ENCODE measurements at regions not wholly inside any gene's neighbourhood (a gene's known extent, or its start where the extent isn't known, plus 50 kb on each side); places are given as distances from the start of the nearest gene placed in this dataset.

DNA sequence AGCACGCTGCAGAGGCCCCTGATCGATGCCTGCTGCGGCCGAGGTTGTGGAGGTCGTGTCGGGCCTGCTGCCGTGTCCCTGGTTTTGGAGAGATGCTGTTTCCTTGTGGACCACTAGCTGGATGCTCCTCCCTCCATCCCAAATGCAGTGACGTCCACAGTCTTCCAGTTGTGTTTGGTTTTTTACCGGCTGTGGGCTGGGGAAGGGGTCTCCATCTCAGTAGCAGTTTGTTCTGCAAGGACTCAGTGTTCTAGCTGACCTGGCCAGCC is 143.0 kb upstream of the SHH start:
- TF ChIP-seq ZNF274 (IDR thresholded peaks at IDR 0.05; ENCODE audit: low read depth, low read length) = no peak
- no peak for TF ChIP-seq YY1 (IDR thresholded peaks at IDR 0.05; ENCODE audit: insufficient read depth, insufficient read length)
- no peak for TF ChIP-seq SUZ12 (IDR thresholded peaks at IDR 0.05; ENCODE audit: extremely low read depth, insufficient read depth, insufficient read length)
- no peak overlapping the region for H3K9ac ChIP-seq (ENCODE audit: insufficient read length, low read depth)
- H3K9me3 ChIP-seq (ENCODE audit: insufficient read depth, low read length) = no peaks in the 10 kb centered on the region
- no peaks in the 10 kb centered on the region for H3K4me1 ChIP-seq (ENCODE audit: insufficient read depth, insufficient read length)
- H3K36me3 ChIP-seq (ENCODE audit: insufficient read depth, insufficient read length, low read length) = no peaks in the 10 kb centered on the region
- H3K27me3 ChIP-seq (ENCODE audit: insufficient read depth, insufficient read length) = no peaks in the 10 kb centered on the region
- H3K4me3 ChIP-seq (ENCODE audit: insufficient read length, low read depth) = no peak overlapping the region
- no peak for DNase-seq (ENCODE audit: low read depth, low spot score)

DNA sequence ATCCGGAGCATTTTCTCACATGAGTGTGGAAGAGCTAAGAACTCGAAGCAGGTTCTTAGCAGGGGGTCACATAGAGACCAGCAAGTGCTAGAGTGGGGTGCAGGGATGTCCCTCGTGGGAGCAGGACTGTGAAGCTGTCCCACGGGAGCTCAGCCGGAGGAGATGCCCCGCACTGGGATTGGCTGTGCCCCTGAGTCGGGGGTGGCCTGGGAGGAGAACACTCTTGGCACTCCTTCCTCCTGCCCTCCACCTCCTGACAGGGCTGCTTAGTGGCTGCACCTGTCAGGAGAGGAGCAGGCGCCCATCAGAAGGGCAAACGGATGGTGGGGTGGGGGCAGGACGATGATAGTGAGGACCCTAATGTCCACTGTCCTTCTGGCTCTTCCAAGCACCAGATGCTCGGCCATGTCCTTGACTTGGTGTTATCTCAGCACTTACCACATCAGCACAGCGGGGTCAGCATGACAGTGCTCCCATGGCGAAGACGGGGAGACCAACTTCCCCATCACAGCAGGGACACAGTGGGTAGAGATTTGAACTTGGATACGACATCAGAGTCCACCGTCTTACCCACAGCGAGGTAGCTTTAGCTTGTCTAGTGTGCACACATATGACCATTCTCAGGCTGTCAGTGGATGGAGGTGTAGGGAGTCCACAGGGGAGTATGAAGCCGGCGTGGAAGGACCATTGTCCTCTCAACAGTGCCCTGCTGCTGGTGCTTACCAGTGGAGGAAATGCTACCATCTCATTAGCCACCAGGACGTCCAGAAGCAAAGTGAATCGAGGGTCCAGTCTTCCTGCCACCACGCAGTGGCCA is 142.5 kb upstream of the SHH start:
- Histone ChIP-seq H3K36me3 (ENCODE audit: insufficient read depth, insufficient read length, low read length) (no peaks in the 10 kb centered on the region), H3K9ac (ENCODE audit: insufficient read length, low read depth) (no peak overlapping the region), H3K4me3 (ENCODE audit: insufficient read length, low read depth) (no peak overlapping the region), H3K9me3 (ENCODE audit: insufficient read depth, low read length) (no peaks in the 10 kb centered on the region), H3K27me3 (ENCODE audit: insufficient read depth, insufficient read length) (no peaks in the 10 kb centered on the region), H3K4me1 (ENCODE audit: insufficient read depth, insufficient read length) (no peaks in the 10 kb centered on the region)
- DNase-seq (ENCODE audit: low read depth, low spot score) = no peak
- TF ChIP-seq ZNF274 (IDR thresholded peaks at IDR 0.05; ENCODE audit: low read depth, low read length) (no peak), YY1 (IDR thresholded peaks at IDR 0.05; ENCODE audit: insufficient read depth, insufficient read length) (no peak), SUZ12 (IDR thresholded peaks at IDR 0.05; ENCODE audit: extremely low read depth, insufficient read depth, insufficient read length) (no peak)

DNA sequence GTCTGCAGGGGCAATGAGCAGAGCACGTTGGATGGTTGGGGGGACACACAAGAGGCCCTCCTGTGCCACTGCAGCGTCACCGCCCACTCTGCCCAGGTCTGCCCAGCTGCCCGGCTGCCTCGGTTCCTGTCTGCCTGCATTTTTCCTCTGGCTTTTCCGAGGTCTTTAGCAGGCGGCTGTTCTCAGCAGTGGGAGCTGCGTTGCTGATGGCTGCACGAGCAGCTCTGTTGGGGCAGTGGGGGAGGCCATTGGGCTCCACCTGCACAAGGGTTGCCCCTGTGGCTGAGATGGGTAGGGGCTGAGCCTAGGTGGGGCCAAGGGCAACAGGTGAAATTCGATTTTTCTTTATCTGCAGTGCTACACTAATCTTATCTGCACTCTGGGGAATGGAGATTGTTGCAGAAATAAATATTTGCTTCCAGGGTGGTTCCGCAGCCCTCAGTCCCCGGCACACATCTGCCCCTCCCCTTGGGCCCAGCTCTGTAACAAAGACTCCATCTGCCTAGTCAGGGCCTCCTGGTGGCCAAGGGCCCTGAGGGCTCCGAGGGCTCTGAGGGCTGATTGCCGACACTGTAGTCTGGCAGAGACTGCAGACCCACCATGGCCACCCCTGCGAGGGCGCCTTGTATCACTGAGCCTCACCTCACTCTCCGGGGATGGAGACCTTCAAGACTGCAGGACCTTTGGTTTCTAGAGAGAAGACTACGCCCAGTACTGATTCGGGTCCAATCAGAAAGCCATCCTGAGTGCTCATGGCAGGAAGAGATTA is 141.7 kb upstream of the SHH start:
- H3K36me3 ChIP-seq (ENCODE audit: insufficient read depth, insufficient read length, low read length) = no peaks in the 10 kb centered on the region
- TF ChIP-seq YY1 (IDR thresholded peaks at IDR 0.05; ENCODE audit: insufficient read depth, insufficient read length) = no peak
- no peak for TF ChIP-seq SUZ12 (IDR thresholded peaks at IDR 0.05; ENCODE audit: extremely low read depth, insufficient read depth, insufficient read length)
- no peak for TF ChIP-seq ZNF274 (IDR thresholded peaks at IDR 0.05; ENCODE audit: low read depth, low read length)
- H3K4me3 ChIP-seq (ENCODE audit: insufficient read length, low read depth) = no peak overlapping the region
- no peaks in the 10 kb centered on the region for H3K27me3 ChIP-seq (ENCODE audit: insufficient read depth, insufficient read length)
- H3K9me3 ChIP-seq (ENCODE audit: insufficient read depth, low read length) = no peaks in the 10 kb centered on the region
- H3K9ac ChIP-seq (ENCODE audit: insufficient read length, low read depth) = no peak overlapping the region
- H3K4me1 ChIP-seq (ENCODE audit: insufficient read depth, insufficient read length) = no peaks in the 10 kb centered on the region
- DNase-seq (ENCODE audit: low read depth, low spot score) = no peak

DNA sequence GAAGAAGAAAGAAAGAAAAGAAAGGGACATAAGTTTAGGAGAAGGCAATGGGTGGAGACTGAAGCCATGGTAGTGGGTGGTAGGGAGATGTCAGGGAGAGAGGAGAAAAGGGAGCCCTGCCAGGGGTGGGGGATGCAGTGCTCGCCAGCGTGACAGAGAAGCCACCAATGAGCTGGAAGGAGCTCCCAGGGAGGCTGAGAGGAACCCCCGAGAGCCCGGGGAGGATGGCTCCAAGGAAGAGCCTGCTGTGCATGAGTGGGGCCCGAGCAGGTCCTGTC is 141.2 kb upstream of the SHH start:
- no peaks in the 10 kb centered on the region for H3K9me3 ChIP-seq (ENCODE audit: insufficient read depth, low read length)
- DNase-seq (ENCODE audit: low read depth, low spot score) = no peak
- no peak for TF ChIP-seq YY1 (IDR thresholded peaks at IDR 0.05; ENCODE audit: insufficient read depth, insufficient read length)
- TF ChIP-seq ZNF274 (IDR thresholded peaks at IDR 0.05; ENCODE audit: low read depth, low read length) = no peak
- TF ChIP-seq SUZ12 (IDR thresholded peaks at IDR 0.05; ENCODE audit: extremely low read depth, insufficient read depth, insufficient read length) = no peak
- no peak overlapping the region for H3K9ac ChIP-seq (ENCODE audit: insufficient read length, low read depth)
- no peaks in the 10 kb centered on the region for H3K4me1 ChIP-seq (ENCODE audit: insufficient read depth, insufficient read length)
- no peaks in the 10 kb centered on the region for H3K27me3 ChIP-seq (ENCODE audit: insufficient read depth, insufficient read length)
- no peak overlapping the region for H3K4me3 ChIP-seq (ENCODE audit: insufficient read length, low read depth)
- H3K36me3 ChIP-seq (ENCODE audit: insufficient read depth, insufficient read length, low read length) = no peaks in the 10 kb centered on the region

DNA sequence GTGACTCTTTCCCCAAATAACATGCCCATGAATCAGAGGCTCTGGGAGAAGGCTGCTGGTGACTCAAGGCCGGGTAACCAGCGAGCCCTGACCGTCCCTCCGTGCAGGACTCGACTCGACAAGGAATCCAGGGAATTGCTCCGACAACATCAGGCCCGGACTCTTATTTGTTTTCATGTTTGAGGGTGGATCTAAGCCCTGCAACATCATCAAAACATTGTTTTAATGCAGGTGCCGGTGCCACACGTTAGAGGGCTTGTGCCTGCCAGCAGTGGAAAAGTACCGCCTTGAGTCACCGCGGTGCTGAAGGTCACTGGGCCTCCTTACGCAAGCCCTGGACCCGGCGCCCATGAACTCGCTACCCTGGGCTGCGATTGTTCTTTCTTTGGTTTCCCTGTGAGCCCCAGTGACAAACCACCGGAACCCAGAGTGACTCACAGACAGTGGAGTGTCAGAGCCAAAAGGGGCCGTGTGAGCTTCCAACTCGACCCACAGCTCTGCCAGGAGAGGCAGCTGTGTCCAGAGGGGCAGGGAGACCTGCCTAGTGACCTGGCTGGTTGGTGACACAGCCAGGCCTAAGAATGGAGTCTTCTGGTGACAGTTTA is 139.4 kb upstream of the SHH start:
- Histone ChIP-seq H3K9me3 (ENCODE audit: insufficient read depth, low read length) (no peaks in the 10 kb centered on the region), H3K4me3 (ENCODE audit: insufficient read length, low read depth) (no peak overlapping the region), H3K4me1 (ENCODE audit: insufficient read depth, insufficient read length) (no peaks in the 10 kb centered on the region)

DNA sequence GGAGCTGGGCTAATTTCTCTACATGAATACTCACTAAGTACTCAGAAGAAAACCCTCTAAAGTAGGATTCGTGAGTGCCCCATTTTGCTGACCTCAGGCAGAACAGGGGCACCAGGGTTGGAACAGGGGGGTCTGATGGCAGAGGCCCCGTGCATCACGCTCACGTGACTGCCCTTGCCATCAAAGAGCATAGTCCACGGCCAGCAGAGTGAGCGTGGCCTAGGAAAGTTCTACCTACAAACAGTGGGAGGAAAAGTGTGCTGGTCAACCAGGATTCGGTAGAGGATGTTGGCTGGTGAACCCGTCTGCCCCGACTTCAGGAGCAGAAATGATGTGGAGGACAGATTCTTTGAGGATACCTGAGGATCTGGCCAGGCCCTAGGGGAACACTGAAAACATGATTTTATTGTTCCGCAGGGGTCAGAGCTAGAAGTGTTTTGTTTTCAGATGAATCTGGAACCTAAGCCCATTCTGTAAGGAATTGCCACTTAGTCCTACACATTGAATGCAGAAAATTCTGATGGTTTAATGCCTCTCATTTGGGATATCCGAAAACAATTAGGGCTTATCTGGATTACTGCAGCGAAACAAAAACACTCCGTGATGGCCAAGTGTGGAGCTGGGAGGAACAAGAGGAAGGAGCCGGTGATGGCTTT is 138.8 kb upstream of the SHH start:
- DNase-seq (ENCODE audit: low read depth, low spot score) = no peak
- TF ChIP-seq ZNF274 (IDR thresholded peaks at IDR 0.05; ENCODE audit: low read depth, low read length) (no peak), YY1 (IDR thresholded peaks at IDR 0.05; ENCODE audit: insufficient read depth, insufficient read length) (no peak), SUZ12 (IDR thresholded peaks at IDR 0.05; ENCODE audit: extremely low read depth, insufficient read depth, insufficient read length) (no peak)
- no peaks in the 10 kb centered on the region for H3K27me3 ChIP-seq (ENCODE audit: insufficient read depth, insufficient read length)
- no peak overlapping the region for H3K4me3 ChIP-seq (ENCODE audit: insufficient read length, low read depth)
- H3K9me3 ChIP-seq (ENCODE audit: insufficient read depth, low read length) = no peaks in the 10 kb centered on the region
- no peaks in the 10 kb centered on the region for H3K36me3 ChIP-seq (ENCODE audit: insufficient read depth, insufficient read length, low read length)
- no peak overlapping the region for H3K9ac ChIP-seq (ENCODE audit: insufficient read length, low read depth)
- H3K4me1 ChIP-seq (ENCODE audit: insufficient read depth, insufficient read length) = no peaks in the 10 kb centered on the region

More for the DNA sequence above, 139.4 kb upstream of the SHH start:
- no peak for DNase-seq (ENCODE audit: low read depth, low spot score)
- H3K9ac ChIP-seq (ENCODE audit: insufficient read length, low read depth) = no peak overlapping the region
- no peaks in the 10 kb centered on the region for H3K36me3 ChIP-seq (ENCODE audit: insufficient read depth, insufficient read length, low read length)
- TF ChIP-seq SUZ12 (IDR thresholded peaks at IDR 0.05; ENCODE audit: extremely low read depth, insufficient read depth, insufficient read length) (no peak), ZNF274 (IDR thresholded peaks at IDR 0.05; ENCODE audit: low read depth, low read length) (no peak), YY1 (IDR thresholded peaks at IDR 0.05; ENCODE audit: insufficient read depth, insufficient read length) (no peak)
- no peaks in the 10 kb centered on the region for H3K27me3 ChIP-seq (ENCODE audit: insufficient read depth, insufficient read length)

DNA sequence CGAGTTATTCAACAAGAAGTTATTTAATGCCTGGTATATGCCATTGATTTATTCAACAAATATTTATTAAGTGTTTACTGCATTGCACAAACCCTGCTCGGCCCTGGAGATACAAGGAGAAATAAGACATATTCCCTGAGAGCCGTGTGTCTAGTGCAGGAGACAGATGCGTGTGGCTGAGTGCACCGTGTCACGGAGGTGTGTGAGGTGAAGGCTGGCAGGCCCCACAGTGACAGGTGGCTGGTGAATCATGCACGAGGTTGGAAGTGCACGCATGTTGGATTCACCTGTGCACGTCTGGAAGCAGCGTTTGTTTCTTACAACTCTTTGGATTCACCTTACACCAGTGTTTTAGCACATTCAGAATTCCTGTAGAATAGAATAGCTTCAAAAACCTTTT is 136.6 kb upstream of the SHH start:
- Histone ChIP-seq H3K27me3 (ENCODE audit: insufficient read depth, insufficient read length) (no peaks in the 10 kb centered on the region), H3K9me3 (ENCODE audit: insufficient read depth, low read length) (no peaks in the 10 kb centered on the region), H3K4me3 (ENCODE audit: insufficient read length, low read depth) (no peak overlapping the region), H3K4me1 (ENCODE audit: insufficient read depth, insufficient read length) (no peaks in the 10 kb centered on the region), H3K9ac (ENCODE audit: insufficient read length, low read depth) (no peak overlapping the region), H3K36me3 (ENCODE audit: insufficient read depth, insufficient read length, low read length) (no peaks in the 10 kb centered on the region)
- no peak for DNase-seq (ENCODE audit: low read depth, low spot score)
- TF ChIP-seq SUZ12 (IDR thresholded peaks at IDR 0.05; ENCODE audit: extremely low read depth, insufficient read depth, insufficient read length) (no peak), ZNF274 (IDR thresholded peaks at IDR 0.05; ENCODE audit: low read depth, low read length) (no peak), YY1 (IDR thresholded peaks at IDR 0.05; ENCODE audit: insufficient read depth, insufficient read length) (no peak)
